ENCODE measurements at regions not wholly inside any gene's neighbourhood (a gene's known extent, or its start where the extent isn't known, plus 50 kb on each side); places are given as distances from the start of the nearest gene placed in this dataset.
"Not testable (repeated sequence)": the region's sequence is repeated elsewhere in the genome, so short reads cannot be mapped to it uniquely, and the experiment has no call there.

DNA sequence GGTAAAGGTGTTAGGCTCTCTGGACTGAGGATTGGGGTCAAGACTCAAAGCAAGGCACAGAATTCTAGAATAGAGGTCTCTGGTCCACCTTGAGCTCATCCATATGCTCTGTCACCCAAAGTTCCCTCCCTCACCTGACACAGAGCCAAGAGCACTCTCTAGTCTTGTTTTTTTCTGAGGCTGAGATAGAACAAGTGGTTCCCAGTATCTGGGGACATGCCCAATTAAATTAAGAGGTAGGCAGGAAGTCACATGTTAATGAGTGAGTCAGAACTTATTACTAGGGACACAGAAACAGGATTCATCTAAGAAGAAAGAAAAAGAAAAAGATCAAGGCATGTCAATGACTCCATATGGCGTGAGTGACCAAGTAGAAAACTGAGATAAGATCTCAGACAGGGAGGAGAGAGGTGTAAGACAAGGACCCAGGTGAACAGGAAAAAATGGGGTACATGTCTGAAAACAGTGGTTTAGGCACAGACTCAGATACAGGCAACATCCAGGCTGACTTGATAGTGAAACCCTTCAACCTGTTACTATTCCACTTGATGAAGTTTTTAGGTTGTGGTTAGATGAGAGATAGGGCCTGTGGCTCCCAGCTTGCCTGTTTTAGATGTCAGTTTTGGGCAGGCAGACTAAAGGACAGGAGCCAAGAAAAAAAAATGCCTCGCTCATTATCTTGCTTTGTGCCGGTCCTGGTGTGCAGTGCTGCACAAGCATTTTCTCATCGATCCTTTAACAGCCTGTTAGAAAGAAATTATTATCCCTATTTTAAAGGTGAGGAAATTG lies 609.9 kb downstream of the CCSER2 start:
- DNase-seq (ENCODE audit: low spot score), result no peak

DNA sequence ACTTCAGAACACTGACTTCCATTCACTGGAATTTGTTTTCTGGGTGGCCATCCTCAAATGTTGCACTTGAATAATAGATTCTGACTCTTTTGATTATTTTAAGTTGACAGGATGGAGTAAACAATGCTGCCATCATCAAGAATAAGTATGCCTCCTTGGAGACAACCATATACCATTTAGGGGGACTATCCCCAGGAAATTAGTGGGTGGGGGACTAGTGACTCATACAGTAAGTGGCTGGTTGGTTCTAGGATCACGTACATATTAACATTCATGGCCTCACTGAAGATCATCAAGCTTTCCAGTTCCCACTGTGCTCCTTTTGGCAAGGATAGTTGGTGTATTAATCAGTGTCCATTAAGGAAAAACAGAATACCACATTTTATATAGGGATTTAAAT lies 615.2 kb downstream of the CCSER2 start:
- DNase-seq (ENCODE audit: low spot score), result no peak

DNA sequence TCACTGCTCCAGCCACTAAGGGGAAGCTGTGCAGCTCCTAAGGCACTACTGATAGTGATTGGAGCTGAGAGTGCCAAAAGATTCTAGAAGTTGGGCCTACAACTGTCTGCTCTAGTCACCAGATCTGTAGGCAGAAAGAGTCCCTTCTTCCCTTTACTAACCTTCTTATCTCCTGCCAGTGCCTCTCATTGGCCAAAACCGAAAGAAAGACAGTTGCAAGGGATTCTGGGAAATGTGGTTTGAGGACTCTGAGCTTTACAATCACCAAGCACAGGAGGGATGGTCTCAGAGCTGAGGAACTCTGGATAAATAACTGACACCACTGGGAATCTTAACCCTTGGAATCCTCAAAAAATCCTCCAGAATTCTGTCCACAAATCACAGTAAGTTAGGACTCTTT lies 615.8 kb downstream of the CCSER2 start:
- DNase-seq (ENCODE audit: low spot score), result no peak

DNA sequence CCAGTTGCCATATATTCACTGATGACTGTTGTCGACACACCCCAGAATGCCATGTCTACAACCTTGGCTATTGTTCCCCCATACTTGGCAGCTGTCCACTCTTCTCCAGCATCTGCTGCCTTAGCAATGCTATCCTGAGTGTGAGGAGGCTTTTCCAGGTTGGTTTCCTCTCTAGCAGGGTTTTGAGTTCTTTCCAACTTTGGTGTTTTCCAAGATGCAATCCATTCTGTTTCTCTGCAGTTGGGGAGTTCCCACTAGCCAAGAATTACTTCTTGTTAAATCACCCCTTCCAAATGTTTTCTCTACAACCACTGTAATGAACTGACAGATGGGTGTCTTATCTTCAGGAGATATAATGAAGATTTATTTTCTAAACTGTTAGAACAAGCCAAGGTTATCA lies 617.4 kb downstream of the CCSER2 start:
- no peak for DNase-seq (ENCODE audit: low spot score)

DNA sequence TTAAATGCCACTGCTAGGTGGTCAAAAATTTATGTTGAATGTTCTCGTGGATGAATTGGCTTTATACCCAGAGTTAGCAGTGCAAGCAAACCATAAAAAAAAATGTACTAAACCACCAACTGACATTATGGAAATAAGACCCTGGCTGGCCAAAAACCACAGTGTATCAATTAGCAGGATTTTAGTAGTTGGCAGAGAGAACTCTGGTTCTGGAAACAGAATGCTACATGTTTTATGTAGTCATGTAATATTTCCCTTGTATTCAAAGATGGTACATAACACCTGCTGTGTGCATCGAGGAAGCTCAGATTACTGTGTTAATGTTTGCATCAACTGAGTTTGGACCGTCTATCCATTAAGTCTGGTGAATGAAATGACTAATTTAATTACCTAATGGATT lies 618.5 kb downstream of the CCSER2 start:
- DNase-seq (ENCODE audit: low spot score), result no peak

DNA sequence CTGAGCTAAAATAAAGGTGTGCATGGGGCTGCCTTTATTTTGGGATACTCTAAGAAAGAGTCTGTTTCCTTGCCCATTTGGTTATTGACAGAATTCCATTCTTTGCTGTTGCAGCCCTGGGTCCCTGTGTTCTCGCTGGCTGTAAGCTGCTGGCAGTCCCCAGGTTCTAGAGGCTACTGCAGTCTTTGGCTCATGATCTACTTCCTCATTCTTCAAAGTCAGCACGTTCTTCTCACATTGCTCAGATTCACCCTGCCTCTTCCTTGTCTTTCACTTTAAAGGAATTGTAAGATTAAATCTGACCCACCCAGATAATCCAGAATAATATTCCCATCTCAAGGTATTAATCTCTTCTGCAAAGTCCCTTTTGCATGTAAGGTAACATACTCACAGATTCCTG lies 620.3 kb downstream of the CCSER2 start:
- no peak for DNase-seq (ENCODE audit: low spot score)

DNA sequence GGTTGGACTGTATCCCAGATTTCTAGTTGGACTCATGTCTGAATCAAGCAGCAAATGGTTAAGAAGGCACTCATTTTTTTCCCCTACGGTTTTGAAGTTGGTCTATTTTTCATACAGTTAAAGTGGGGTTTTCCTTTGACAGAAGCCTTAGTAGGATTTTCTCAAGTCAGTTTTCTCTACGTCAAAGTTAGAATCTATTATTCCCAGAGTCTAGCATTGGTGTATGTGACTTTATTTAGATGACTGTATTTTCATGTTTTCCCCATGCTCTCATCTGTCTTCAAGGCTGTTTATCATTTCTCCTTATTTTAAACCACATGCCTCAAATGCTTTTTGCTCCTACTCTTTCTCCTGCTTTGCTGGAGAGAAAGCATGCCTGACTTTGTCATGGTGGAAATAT lies 623.2 kb downstream of the CCSER2 start:
- DNase-seq (ENCODE audit: low spot score), result no peak

DNA sequence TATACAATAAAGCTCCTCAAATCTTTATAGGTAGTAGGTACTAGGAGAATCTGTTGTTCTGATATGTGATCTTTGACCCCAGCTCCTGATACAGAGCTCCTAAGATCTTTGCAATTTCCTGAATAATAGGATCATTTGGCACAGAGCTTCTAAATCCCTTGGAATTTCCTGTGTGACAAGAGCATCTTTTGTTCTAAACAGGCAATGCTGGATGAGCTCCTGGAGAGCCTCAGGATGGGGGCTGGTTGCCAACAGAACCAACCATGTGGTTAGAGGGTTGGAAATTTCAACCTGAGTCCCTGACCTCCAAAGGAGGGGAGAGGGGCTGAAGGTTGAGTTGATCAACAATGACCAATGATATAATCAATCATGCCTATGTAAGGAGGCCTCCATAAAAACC lies 629.0 kb downstream of the CCSER2 start:
- DNase-seq (ENCODE audit: low spot score), result no peak

DNA sequence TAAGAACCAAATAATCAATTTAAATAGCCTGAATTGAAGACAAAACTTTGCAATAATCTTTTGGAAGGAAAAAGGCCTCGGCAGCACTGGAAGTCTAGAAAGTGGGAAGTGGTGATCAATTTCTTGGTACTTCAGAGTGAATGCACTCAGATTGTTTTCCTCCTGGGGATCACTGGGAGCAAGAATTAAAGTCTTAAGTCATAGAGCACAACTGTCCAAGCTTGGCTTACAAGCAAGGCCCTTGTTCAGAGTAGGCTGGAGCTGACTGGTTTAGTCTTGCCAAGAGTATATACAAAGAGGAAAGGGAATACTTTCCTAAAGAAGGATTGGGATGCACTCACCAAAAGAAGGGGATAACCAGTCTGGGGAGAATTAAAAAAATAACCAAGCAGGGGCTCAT lies 637.1 kb downstream of the CCSER2 start:
- DNase-seq (ENCODE audit: low spot score), result no peak

DNA sequence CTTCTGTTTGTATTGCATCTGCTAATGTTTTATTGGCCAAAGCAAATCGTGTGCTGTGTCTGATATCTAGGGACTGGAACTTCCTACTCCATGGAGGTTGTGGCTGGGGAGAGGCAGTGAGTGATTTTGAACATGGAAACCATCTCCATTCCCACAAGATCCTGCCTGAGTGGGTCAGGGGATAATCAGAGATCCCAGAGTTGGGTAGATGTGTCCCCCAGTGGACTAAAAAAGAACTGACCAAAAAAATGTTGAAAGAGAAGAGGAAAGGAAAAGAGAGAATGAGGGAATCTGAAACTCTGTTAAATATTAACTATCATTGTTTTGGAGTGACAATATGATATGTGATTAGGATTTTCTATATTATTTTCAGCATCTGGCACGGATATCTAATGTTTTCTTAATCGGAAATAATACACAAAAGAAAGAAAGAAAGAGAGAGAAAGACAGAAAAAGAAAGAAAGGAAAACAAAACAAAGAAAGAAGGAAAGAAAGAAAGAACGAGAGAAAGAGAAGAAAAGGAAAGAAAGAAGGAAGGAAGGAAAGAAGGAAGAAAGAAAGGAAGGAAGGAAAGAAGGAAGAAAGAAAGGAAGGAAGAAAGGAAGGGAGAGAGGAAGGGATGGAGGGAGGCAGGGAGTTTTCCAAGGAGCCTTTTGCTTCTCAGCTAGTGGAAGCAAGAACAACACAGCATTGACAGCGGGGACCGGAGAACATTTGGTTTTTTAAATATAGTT lies 638.5 kb downstream of the CCSER2 start:
- DNase-seq (ENCODE audit: low spot score), result no peak

DNA sequence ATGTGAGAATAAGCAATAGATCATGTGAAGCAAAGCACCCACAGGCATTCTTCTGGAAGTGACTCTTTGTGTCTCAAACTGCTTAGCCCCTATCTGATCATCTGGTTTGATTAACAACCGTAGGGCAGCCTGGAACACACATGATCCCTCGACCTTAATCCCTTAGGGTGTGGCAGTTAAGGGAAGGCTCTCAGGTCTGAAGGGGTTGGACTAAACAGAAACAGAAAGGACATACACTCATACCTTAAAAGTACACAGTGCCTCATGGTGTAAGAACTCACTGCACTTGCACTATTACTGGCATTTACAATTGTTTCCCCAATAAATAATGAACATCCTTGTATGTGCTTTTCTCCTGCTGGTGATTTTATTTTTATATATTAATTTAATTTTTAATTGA lies 640.9 kb downstream of the CCSER2 start:
- DNase-seq (ENCODE audit: low spot score), result not testable (repeated sequence)

DNA sequence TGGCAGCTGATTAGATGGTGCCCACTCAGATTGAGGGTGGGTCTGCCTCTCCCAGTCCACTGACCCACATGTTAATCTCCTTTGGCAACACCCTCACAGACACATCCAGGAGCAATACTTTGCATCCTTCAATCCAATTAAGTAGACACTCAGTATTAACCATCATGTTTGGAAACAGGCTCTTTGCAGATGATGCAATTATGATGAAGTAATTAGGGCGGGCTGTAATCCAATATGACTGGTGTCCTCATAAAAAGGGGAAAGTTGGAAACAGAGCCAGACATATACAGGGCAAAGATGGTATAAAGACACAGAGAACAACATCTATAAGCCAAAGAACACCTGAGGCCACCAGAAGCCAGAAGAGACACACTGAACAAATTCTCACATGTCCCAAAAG lies 658.6 kb downstream of the CCSER2 start:
- DNase-seq (ENCODE audit: low spot score), result no peak

DNA sequence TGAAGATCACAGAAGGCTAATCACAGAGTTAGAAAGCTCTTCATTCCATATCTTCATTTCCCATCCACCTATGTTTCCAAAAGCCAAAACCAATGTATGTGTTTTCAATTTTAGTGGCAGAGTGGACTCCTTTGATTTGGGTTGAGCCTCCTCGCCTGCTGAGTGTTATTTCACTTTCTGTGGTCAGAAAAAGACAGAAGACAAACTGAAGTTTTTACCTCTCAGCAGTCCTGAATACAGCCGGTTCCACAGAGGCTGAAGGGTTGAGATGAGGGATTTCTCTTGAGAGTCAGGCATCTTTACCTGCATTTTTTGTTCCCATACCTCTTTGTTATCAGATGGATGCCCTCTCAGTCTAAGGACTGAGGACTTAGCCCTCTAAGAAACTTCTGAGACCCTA lies 659.6 kb downstream of the CCSER2 start:
- DNase-seq (ENCODE audit: low spot score), result no peak

DNA sequence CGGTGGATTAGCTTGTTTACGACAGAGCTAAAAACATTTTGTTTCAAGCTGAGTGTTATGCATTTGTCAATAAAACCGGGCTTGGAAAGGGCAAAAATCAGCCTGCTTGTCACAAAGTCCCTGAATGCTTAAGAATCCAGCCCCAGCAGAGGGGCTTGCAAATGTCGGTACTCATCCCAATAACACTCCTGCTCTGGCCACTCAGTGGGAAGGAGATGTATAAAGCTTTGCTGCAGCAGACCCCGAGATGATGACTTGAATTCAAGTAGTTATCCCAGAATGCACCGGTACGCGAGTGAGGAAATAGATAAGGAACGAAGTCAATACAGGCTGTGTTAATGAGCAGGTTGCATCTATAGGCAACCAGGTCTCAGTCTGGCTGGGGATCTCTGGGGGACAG lies 662.3 kb downstream of the CCSER2 start:
- DNase-seq (ENCODE audit: low spot score), result no peak

DNA sequence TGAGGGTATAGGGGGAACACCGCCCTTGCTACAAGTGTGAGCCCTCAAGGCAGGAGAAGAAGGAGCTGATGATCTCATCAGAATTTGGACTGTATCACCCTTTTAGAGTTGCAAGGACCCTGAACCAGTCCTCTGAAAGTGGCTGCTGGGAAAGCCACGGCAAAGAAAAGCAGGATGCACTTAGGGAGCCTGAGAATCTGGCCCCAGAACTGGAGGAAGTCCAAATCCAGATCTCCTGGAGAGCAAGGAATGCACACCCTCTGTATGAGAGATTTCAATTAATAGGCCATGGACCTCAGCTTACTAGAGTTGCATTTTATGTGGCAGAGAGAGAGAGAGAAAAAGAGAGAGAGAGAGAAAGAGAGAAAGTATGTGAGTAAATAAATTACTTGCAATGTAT lies 662.9 kb downstream of the CCSER2 start:
- no peak for DNase-seq (ENCODE audit: low spot score)

DNA sequence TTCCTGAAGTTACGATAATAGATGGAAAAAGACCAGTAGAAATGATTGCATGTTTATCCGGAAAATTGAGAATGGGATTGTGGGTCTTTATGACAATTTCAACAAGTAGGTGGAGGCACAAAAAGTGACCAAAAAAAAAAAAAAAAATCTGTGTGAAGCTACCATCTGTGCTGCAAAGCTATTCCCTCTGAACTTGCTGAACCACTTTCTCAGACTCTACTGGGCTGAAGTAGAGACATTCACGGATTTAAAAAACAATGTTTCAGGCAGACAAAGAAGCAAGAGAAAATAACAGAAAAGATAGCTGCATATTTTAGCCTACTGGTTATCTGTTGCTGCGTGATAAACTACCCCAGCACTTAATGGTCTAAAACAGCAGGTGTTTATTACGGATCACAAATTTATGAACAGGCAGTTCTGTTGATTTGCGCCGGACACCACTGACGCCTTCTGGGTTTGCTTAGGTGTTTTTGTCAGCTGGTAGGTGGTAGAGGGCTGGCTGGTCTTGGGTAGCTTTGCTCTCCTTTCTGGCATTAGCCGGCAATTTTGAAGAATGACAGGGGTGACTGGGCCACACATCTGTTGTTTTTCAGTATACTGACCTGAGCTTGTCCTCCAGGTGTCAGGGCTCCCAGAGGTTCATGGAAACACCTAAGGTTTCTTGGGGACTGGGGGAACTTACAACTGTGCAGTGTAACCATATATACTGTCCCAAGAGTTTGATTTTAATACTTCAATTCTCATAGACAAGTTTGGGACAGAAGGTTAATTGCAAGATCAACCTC lies 665.1 kb downstream of the CCSER2 start:
- DNase-seq (ENCODE audit: low spot score), result no peak

DNA sequence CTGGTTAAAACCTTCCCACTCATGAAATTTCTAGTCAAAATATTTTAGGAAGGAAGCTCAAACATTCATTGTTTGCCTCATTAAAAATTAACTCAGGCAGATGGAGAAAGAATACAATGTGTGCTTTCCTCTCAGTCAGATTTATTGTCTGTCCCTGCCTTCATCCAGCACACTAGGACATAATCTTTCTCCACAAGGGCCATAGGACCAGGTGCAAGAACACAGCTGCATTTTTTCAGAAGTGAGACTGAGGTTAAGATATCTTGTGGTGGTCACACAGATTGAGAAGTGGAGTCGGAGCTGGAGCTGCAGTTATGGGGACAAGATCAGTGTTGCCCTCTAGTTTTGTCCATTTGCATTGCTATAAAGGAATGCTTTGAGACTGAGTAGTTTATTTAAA lies 666.3 kb downstream of the CCSER2 start:
- no peak for DNase-seq (ENCODE audit: low spot score)

DNA sequence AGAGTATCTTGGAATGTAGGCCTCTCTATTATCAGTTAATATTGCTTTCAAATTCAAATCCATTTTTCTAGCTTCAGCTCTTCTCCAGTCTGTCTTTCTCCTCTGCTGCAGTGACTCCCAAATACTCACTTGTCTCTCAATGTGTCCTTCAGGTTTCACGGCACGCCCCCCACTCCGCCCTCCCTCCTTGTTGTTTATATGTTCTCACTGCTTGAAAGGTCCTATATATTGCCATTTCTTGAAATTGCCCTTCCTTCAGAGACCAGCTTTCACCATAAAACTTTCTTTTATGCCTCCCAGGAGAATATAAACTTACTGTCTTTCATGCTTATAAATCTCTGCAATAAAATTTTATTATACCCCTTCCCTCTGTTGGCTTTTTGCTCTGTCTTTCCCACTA lies 668.2 kb downstream of the CCSER2 start:
- DNase-seq (ENCODE audit: low spot score), result no peak

DNA sequence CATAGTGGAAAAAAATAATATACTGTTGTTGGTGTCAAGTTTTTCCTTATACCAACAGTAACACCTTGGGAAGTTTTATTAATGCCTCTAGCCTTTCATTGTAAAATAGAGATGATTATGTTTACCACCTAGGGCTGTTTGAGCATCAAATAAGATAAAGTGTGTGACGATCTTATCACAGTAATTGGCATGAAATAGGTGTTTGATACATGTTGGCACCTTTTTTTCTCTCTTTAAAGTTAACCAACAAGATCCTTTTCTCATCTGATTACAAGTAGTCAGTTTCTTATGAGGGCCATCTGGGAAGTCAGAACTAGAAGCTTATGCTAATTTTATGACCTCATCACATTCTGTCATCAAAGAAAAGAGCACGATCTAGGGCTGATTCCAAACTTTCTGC lies 669.5 kb downstream of the CCSER2 start:
- no peak for DNase-seq (ENCODE audit: low spot score)

DNA sequence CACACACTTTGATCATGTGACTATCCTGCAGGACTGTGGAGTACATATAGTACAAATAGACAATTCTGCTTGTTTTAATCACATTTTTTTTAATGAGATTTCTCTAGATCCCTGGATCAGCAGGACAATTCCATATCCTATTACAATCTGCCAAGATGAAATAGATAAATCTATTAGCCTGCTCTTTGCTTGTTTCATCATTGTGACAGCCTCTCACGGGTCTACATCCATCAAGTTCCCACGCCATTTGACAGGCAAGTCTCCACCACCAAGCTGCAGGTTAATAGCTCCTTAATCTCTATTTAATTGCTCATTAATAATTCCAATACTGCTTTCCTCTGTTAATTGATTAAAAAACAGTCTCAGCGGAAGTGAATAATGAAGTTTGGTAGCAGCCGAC lies 671.5 kb downstream of the CCSER2 start:
- no peak for DNase-seq (ENCODE audit: low spot score)

DNA sequence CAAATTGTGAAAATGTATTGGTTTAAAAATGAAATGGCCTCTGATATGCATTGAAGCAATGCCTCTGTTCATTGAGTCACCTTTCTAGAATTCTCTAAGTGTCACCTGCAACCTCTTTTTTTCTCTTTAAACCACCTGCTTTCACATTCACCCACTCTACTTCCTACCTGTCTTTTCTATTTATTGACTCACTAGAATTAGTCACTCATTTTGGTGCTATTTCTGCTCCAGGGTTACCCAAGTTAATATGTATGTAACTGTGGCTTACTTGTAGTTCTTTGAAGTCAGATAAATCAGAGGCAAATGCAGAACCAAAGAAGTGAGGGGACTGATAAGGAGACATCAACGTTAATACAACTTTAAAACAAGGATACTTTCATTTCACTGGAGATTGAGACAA lies 674.7 kb downstream of the CCSER2 start:
- no peak for DNase-seq (ENCODE audit: low spot score)

DNA sequence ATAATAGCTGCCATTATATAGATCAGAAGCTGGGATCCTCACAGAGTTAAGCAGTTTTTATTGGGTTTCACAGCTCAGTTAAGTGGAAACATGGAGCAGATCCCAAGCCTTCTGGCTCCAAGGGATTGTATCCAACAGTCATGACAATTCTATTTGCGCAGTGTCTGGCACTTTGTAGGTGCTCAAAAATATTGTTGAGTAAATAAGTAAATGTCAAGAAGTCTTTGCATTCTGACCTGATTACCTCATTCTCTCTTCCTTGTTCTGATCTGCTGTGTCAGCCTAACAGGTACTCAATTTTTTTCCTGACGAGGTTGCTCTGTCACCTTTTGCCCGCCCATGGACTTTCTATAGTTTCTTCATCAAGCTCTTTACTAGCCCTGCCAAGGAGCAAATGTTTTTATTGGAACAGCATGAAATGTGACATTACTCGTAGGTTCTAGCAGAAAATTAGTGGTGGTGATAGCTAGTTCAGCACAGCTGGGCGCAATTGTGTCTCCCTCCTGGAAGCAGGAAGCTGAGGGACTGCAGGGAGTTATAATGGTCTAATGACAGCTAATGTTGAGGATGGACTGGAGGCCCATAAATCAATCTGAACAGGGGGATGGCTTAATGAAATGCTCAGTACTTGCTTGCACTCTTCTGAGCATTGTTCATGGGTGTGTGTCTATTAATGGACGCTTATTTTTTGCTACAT lies 680.2 kb downstream of the CCSER2 start:
- DNase-seq (ENCODE audit: low spot score), result no peak
